ENCODE measurements at regions not wholly inside any gene's neighbourhood (a gene's known extent, or its start where the extent isn't known, plus 50 kb on each side); places are given as distances from the start of the nearest gene placed in this dataset.

DNA sequence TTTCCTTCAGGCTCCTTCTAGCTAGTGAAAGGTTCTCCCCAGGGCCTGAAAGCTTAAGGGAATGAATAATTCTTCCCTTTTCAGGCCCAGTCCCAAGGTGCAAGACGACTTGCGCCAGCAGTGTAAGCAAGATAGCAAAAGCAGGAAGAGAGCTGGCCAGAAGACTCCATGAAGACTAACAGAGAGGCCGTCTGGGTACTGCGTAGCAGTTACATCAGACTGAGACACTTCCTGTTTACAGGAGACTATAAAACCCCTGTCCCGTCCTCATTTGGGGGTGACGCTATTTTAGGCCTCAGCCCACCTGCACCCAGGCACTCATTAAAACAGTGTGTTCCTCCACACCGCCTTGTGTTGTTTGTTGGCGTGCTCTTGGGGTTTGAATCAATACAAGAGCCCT is 90.7 kb upstream of the MOCS2 start:
- TF ChIP-seq, protein P1, sequence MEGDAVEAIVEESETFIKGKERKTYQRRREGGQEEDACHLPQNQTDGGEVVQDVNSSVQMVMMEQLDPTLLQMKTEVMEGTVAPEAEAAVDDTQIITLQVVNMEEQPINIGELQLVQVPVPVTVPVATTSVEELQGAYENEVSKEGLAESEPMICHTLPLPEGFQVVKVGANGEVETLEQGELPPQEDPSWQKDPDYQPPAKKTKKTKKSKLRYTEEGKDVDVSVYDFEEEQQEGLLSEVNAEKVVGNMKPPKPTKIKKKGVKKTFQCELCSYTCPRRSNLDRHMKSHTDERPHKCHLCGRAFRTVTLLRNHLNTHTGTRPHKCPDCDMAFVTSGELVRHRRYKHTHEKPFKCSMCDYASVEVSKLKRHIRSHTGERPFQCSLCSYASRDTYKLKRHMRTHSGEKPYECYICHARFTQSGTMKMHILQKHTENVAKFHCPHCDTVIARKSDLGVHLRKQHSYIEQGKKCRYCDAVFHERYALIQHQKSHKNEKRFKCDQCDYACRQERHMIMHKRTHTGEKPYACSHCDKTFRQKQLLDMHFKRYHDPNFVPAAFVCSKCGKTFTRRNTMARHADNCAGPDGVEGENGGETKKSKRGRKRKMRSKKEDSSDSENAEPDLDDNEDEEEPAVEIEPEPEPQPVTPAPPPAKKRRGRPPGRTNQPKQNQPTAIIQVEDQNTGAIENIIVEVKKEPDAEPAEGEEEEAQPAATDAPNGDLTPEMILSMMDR (IDR thresholded peaks at IDR 0.05) = no peak
- TF ChIP-seq POLR2A (IDR thresholded peaks at IDR 0.05) = no peak
